SK-N-SH treated with all-trans-retinoic acid at 6 μM for 48 hours (cell line): ENCODE measurements at regions not wholly inside any gene's neighbourhood (a gene's known extent, or its start where the extent isn't known, plus 50 kb on each side); places are given as distances from the start of the nearest gene placed in this dataset.

Experiments used
- ATAC-seq: fragments of 200-7000 bp; cut with Tn5 transposase; 3 replicates; pipeline ENCODE4 v1.9.1; 2020; ENCODE audit warnings: mild to moderate bottlenecking, moderate library complexity
- ARNTL ChIP-seq: fragments of 450-650 bp; formaldehyde crosslinking; IDR thresholded peaks from 2 replicates; pipeline ENCODE4 v1.5.0; 2020; ENCODE audit warnings: low read depth, mild to moderate bottlenecking, moderate library complexity, borderline replicate concordance
- BACH2 ChIP-seq: fragments of 250-450 bp; sonication (Bioruptor Pico); IDR thresholded peaks from 2 replicates; pipeline ENCODE4 v1.9.0; 2021; ENCODE audit warnings: mild to moderate bottlenecking, borderline replicate concordance
- CREB5 ChIP-seq: fragments of 250-450 bp; sonication (Bioruptor Pico); IDR thresholded peaks from 2 replicates; pipeline ENCODE4 v1.5.1; 2020; ENCODE audit warnings: low read depth, mild to moderate bottlenecking, moderate library complexity
- CSDC2 ChIP-seq: fragments of 250-450 bp; sonication (Bioruptor Pico); IDR thresholded peaks from 2 replicates; pipeline ENCODE4 v1.5.0; 2020; ENCODE audit warnings: mild to moderate bottlenecking, moderate library complexity
- CSRNP3 ChIP-seq: fragments of 250-450 bp; sonication (Bioruptor Pico); IDR thresholded peaks from 2 replicates; pipeline ENCODE4 v1.5.1; 2021; ENCODE audit warnings: mild to moderate bottlenecking, moderate library complexity
- ESRRG ChIP-seq: fragments of 250-450 bp; sonication (Bioruptor Pico); IDR thresholded peaks from 2 replicates; pipeline ENCODE4 v1.6.1; 2021; ENCODE audit warnings: mild to moderate bottlenecking
- GLIS3 ChIP-seq: fragments of 250-450 bp; sonication (Bioruptor Pico); IDR thresholded peaks from 2 replicates; pipeline ENCODE4 v1.5.0; 2020; ENCODE audit warnings: mild to moderate bottlenecking, moderate library complexity
- ISL1 ChIP-seq: fragments of 250-450 bp; sonication (Bioruptor Pico); IDR thresholded peaks from 2 replicates; pipeline ENCODE4 v2.1.2; 2022; ENCODE audit warnings: mild to moderate bottlenecking, moderate library complexity
- OSR1 ChIP-seq: fragments of 250-450 bp; sonication (Bioruptor Pico); IDR thresholded peaks from 2 replicates; pipeline ENCODE4 v1.8.0; 2022; ENCODE audit warnings: moderate library complexity, mild to moderate bottlenecking, inconsistent platforms
- PATZ1 ChIP-seq: fragments of 250-450 bp; sonication (Bioruptor Pico); IDR thresholded peaks from 2 replicates; pipeline ENCODE4 v1.8.0; 2020; ENCODE audit warnings: mild to moderate bottlenecking, moderate library complexity, borderline replicate concordance
- POU6F1 ChIP-seq: fragments of 250-450 bp; sonication (Bioruptor Pico); IDR thresholded peaks from 2 replicates; pipeline ENCODE4 v1.8.0; 2021; ENCODE audit warnings: low read depth, mild to moderate bottlenecking, moderate library complexity, borderline replicate concordance
- RARB ChIP-seq: fragments of 250-450 bp; sonication (Bioruptor Pico); IDR thresholded peaks from 2 replicates; pipeline ENCODE4 v1.8.0; 2021; ENCODE audit warnings: mild to moderate bottlenecking, moderate library complexity
- TOX ChIP-seq: fragments of 250-450 bp; sonication (Bioruptor Pico); IDR thresholded peaks from 2 replicates; pipeline ENCODE4 v1.8.0; 2021; ENCODE audit warnings: mild to moderate bottlenecking, moderate library complexity, borderline replicate concordance
- ZC3H10 ChIP-seq: fragments of 250-450 bp; sonication (Bioruptor Pico); IDR thresholded peaks from 2 replicates; pipeline ENCODE4 v1.5.1; 2021; ENCODE audit warnings: mild to moderate bottlenecking, moderate library complexity
- ZFP3 ChIP-seq: fragments of 250-450 bp; sonication (Bioruptor Pico); IDR thresholded peaks from 2 replicates; pipeline ENCODE4 v1.5.0; 2020; ENCODE audit warnings: mild to moderate bottlenecking, moderate library complexity
- ZFP30 ChIP-seq: fragments of 450-650 bp; formaldehyde crosslinking; IDR thresholded peaks from 2 replicates; pipeline ENCODE4 v1.5.0; 2022; ENCODE audit warnings: mild to moderate bottlenecking, moderate library complexity
- ZNF565 ChIP-seq: fragments of 450-650 bp; formaldehyde crosslinking; conservative IDR thresholded peaks from 2 replicates; pipeline ENCODE4 v1.5.0; 2020; ENCODE audit warnings: low read depth, mild to moderate bottlenecking, moderate library complexity
- ZNF70 ChIP-seq: fragments of 450-650 bp; formaldehyde crosslinking; IDR thresholded peaks from 2 replicates; pipeline ENCODE4 v1.5.0; 2020; ENCODE audit warnings: mild to moderate bottlenecking, moderate library complexity
- ZNF8 ChIP-seq: fragments of 450-650 bp; formaldehyde crosslinking; IDR thresholded peaks from 2 replicates; pipeline ENCODE4 v1.5.0; 2020; ENCODE audit warnings: mild to moderate bottlenecking, moderate library complexity

- no peak for TF ChIP-seq POU6F1 (CRISPR knock-in tag)
- no peak for TF ChIP-seq GLIS3
- TF ChIP-seq ZNF70 = no peak
- TF ChIP-seq OSR1 (CRISPR knock-in tag) = no peak
- no peak for TF ChIP-seq ISL1 (CRISPR knock-in tag)
- no peak for TF ChIP-seq BACH2 (CRISPR knock-in tag)
- no peak for TF ChIP-seq TOX (CRISPR knock-in tag)
- TF ChIP-seq CSRNP3 (CRISPR knock-in tag) = no peak
- TF ChIP-seq PATZ1 = no peak
- TF ChIP-seq ZFP30 = no peak
- TF ChIP-seq ZNF8 (CRISPR knock-in tag) = no peak
- no peak for TF ChIP-seq ZC3H10 (CRISPR knock-in tag)
- no peak for TF ChIP-seq CREB5 (CRISPR knock-in tag)
- no peak for TF ChIP-seq ZFP3 (CRISPR knock-in tag)
- no peak for ATAC-seq
These were observed 106.2 kb downstream of the TLE3 start for GRCh38 chr15:69991551-69991980.

- no peak for ATAC-seq
- TF ChIP-seq CREB5 (CRISPR knock-in tag) (no peak), CSDC2 (no peak)
- TF ChIP-seq, all 23 proteins: peak for 0
These were observed 105.4 kb downstream of the TLE3 start for GRCh38 chr15:69992348-69992747.

GRCh38 chr15:69994429-69995205 lies 103.1 kb downstream of the TLE3 start:
- ATAC-seq = no peak
- TF ChIP-seq ZNF70 (no peak), GLIS3 (no peak), ZFP30 (no peak)

GRCh38 chr15:69996321-69997160 lies 101.2 kb downstream of the TLE3 start:
- no peak for ATAC-seq
- TF ChIP-seq POU6F1 (CRISPR knock-in tag) (no peak), ZNF565 (no peak), ARNTL (CRISPR knock-in tag) (no peak), ESRRG (no peak), ZFP30 (no peak), ZC3H10 (CRISPR knock-in tag) (no peak), ZNF8 (CRISPR knock-in tag) (no peak), ZFP3 (CRISPR knock-in tag) (no peak), GLIS3 (no peak), RARB (CRISPR knock-in tag) (no peak), PATZ1 (no peak)
